PC-3 (cell line): ENCODE measurements at regions not wholly inside any gene's neighbourhood (a gene's known extent, or its start where the extent isn't known, plus 50 kb on each side); places are given as distances from the start of the nearest gene placed in this dataset.
"Not testable (repeated sequence)": the region's sequence is repeated elsewhere in the genome, so short reads cannot be mapped to it uniquely, and the experiment has no call there.

Experiments
- ATAC-seq: fragments of 200-7000 bp; cut with Tn5 transposase; 2 replicates; pipeline ENCODE4 v1.9.1; 2020; ENCODE audit warnings: mild to moderate bottlenecking, moderate library complexity
- BruUV-seq: library from RNA; stranded (reverse); fragments of 400-500 nt; replicated peaks from 2 replicates; lab custom pipeline; 2021; lab: Mats Ljungman, UMichigan
- CTCF ChIA-PET: fragments of 300-600 bp; sonication (Branson Sonifier 250); formaldehyde crosslinking; loops from one replicate; lab custom pipeline; 2022; ENCODE audit warnings: antibody characterized with exemption; lab: Charles Lee
- POLR2A ChIA-PET: fragments of 300-600 bp; sonication (Branson Sonifier 250); formaldehyde crosslinking; loops from one replicate; lab custom pipeline; 2022; ENCODE audit warnings: antibody characterized with exemption; ENCODE audit not compliant: unreplicated experiment; lab: Charles Lee
- DNase-seq: peaks from one replicate; pipeline ENCODE4 v3.0.0-alpha.2; 2015
- H2AFZ ChIP-seq: fragments of 300-600 bp; sonication (generic); 2 replicates; pipeline ENCODE4 v1.6.0; 2016; ENCODE audit warnings: antibody characterized with exemption, low read length
- H3F3A ChIP-seq: fragments of 300-600 bp; sonication (generic); one replicate; pipeline ENCODE4 v1.6.0; 2017; ENCODE audit warnings: antibody characterized with exemption, low read length, control low read depth, mild to moderate bottlenecking; ENCODE audit not compliant: unreplicated experiment
- H3K27ac ChIP-seq: fragments of 300-600 bp; sonication (generic); 2 replicates; pipeline ENCODE4 v1.5.1; 2016; ENCODE audit warnings: mild to moderate bottlenecking, low read length
- H3K27me3 ChIP-seq: fragments of 300-600 bp; sonication (generic); 2 replicates; pipeline ENCODE4 v1.6.1; 2016; ENCODE audit warnings: low read length, mixed read lengths
- H3K36me3 ChIP-seq: fragments of 300-600 bp; sonication (generic); 2 replicates; pipeline ENCODE4 v1.6.1; 2016; ENCODE audit warnings: low read depth, mixed run types, low read length, mixed read lengths
- H3K4me1 ChIP-seq: fragments of 300-600 bp; sonication (generic); 2 replicates; pipeline ENCODE4 v1.5.1; 2016; ENCODE audit warnings: low read length; ENCODE audit not compliant: insufficient read depth
- H3K4me2 ChIP-seq: fragments of 300-600 bp; sonication (generic); 2 replicates; pipeline ENCODE4 v1.6.0; 2016; ENCODE audit warnings: low read length
- H3K4me3 ChIP-seq: fragments of 300-600 bp; sonication (generic); 2 replicates; pipeline ENCODE4 v1.5.1; 2016; ENCODE audit warnings: mild to moderate bottlenecking, low read length, mixed read lengths
- H3K79me2 ChIP-seq: fragments of 300-600 bp; sonication (generic); 2 replicates; pipeline ENCODE4 v1.6.1; 2017; ENCODE audit warnings: low read length, mixed read lengths
- H3K9ac ChIP-seq: fragments of 300-600 bp; sonication (generic); 2 replicates; pipeline ENCODE4 v1.6.0; 2016; ENCODE audit warnings: mild to moderate bottlenecking, low read length
- H3K9me2 ChIP-seq: fragments of 300-600 bp; sonication (generic); replicated peaks from 2 replicates; pipeline ENCODE4 v1.6.1; 2016; ENCODE audit warnings: mixed run types, low read length, mixed read lengths
- H3K9me3 ChIP-seq: fragments of 300-600 bp; sonication (generic); 2 replicates; pipeline ENCODE4 v1.6.1; 2016; ENCODE audit warnings: low read length, mixed read lengths
- H4K20me1 ChIP-seq: fragments of 300-600 bp; sonication (generic); 2 replicates; pipeline ENCODE4 v1.6.1; 2016; ENCODE audit warnings: low read length, mixed read lengths
- CTCF ChIP-seq: fragments of 300-600 bp; sonication (generic); conservative IDR thresholded peaks from 2 replicates; pipeline ENCODE4 v1.5.1; 2017; ENCODE audit warnings: antibody characterized with exemption, low read depth, mild to moderate bottlenecking, low read length
- EZH2 ChIP-seq: fragments of 300-600 bp; sonication (generic); IDR thresholded peaks from one replicate; pipeline ENCODE4 v1.6.1; 2017; ENCODE audit warnings: antibody characterized with exemption, mild to moderate bottlenecking, low read length; ENCODE audit not compliant: unreplicated experiment
- EZH2phosphoT487 ChIP-seq: fragments of 300-600 bp; sonication (generic); IDR thresholded peaks from 2 replicates; pipeline ENCODE4 v1.6.1; 2018; ENCODE audit warnings: mild to moderate bottlenecking, antibody characterized with exemption, low read length, borderline replicate concordance
- intact Hi-C: fragments of 100-400 bp; cut with micrococcal nuclease; formaldehyde crosslinking; loops from 2 replicates; pipeline ENCODE4 v1.9.0; 2023

GRCh38 chr13:78867655-78868054 lies 208.7 kb upstream of the OBI1 start:
- no peaks in the 10 kb centered on the region for H3K79me2 ChIP-seq
- no TSS peak for BruUV-seq
- H3K9ac ChIP-seq, result no peak overlapping the region
- TF ChIP-seq EZH2phosphoT487 (no peak), EZH2 (no peak), CTCF (no peak)
- H3F3A ChIP-seq, result no peaks in the 10 kb centered on the region
- no peak overlapping the region for H2AFZ ChIP-seq
- no peak overlapping the region for H3K4me3 ChIP-seq
- ATAC-seq, result no peak
- H3K27me3 ChIP-seq, result peaks cover 13% of the 10 kb centered on the region; the same call in 1 of the 2 replicates
- CTCF ChIA-PET, result no interaction called here
- H3K9me2 ChIP-seq, result no peaks in the 10 kb centered on the region
- POLR2A ChIA-PET, result no interaction called here
- no peaks in the 10 kb centered on the region for H3K36me3 ChIP-seq
- no peaks in the 10 kb centered on the region for H3K4me1 ChIP-seq
- no peak for DNase-seq
- H3K27ac ChIP-seq, result no peak overlapping the region
- intact Hi-C loops, result no loop called here
- no peaks in the 10 kb centered on the region for H4K20me1 ChIP-seq
- H3K9me3 ChIP-seq, result no peaks in the 10 kb centered on the region
- H3K4me2 ChIP-seq, result no peak overlapping the region

- BruUV-seq, H3K4me3 ChIP-seq, CTCF ChIA-PET, H3K9me3 ChIP-seq, intact Hi-C loops, H3K4me1 ChIP-seq, H3K27ac ChIP-seq, H3K4me2 ChIP-seq, H3K9ac ChIP-seq, H3K9me2 ChIP-seq, H3K36me3 ChIP-seq, ATAC-seq, H3F3A ChIP-seq, H4K20me1 ChIP-seq, H2AFZ ChIP-seq, DNase-seq, POLR2A ChIA-PET, H3K79me2 ChIP-seq: not testable (repeated sequence)
- peaks cover 13% of the 10 kb centered on the region; the same call in 1 of the 2 replicates for H3K27me3 ChIP-seq
These were observed 207.1 kb upstream of the OBI1 start for GRCh38 chr13:78866076-78866475.

DNA sequence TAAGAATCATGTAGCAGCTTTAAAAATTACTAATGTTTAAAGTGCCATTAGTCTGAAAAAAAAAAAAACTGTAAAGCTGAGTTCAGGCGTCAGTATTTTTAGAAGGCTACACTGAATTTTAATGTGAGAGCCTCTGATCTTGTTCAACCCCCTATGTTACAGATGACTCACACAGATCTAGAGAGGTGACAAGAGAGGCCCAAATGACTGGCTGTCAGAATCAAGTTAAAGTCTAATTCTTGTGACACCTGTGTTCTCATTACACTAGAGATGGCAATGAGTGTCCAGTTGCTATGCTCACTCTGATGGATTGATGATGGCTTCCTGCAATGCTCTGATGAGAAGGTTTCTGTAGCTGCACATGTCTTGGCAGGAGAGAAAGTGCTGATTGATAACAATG lies 203.5 kb upstream of the OBI1 start:
- no TSS peak for BruUV-seq
- Histone ChIP-seq H3K9me3 (no peaks in the 10 kb centered on the region), H3K4me2 (no peak overlapping the region), H2AFZ (no peak overlapping the region), H3K4me1 (no peaks in the 10 kb centered on the region), H3K27ac (no peak overlapping the region), H3K36me3 (no peaks in the 10 kb centered on the region), H3K9ac (no peak overlapping the region), H3K79me2 (no peaks in the 10 kb centered on the region), H3K9me2 (no peaks in the 10 kb centered on the region), H3F3A (no peaks in the 10 kb centered on the region), H3K4me3 (no peak overlapping the region), H3K27me3 (no peaks in the 10 kb centered on the region), H4K20me1 (no peaks in the 10 kb centered on the region)
- DNase-seq (no peak), ATAC-seq (no peak)
- intact Hi-C loops, result no loop called here
- POLR2A ChIA-PET, result no interaction called here
- TF ChIP-seq EZH2phosphoT487 (no peak), EZH2 (no peak), CTCF (no peak)
- CTCF ChIA-PET, result no interaction called here
